Fibroblast of skin of abdomen (primary cell): ENCODE measurements at regions not wholly inside any gene's neighbourhood (a gene's known extent, or its start where the extent isn't known, plus 50 kb on each side); places are given as distances from the start of the nearest gene placed in this dataset.

ENCODE experiments used
- DNase-seq: peaks from one replicate; pipeline ENCODE4 v3.0.0-alpha.2; 2013

DNA sequence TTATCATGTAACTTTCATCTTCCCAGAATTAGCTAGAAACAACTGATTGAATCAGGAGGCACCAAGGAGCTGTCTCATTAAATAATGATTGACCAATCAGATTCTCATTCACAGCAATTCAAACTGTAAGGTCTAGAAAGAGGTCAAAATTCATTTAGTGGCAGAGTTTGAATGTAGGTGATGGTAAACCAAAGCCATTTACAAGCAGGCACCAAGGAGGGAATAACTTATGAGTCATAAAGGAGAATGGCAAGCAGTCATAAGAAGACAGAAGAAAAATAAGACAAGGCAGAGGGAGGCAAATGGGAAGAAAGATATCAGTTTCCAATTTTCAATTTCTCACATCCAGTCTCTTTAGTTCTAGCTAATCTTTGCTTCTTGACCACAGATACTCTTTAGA, 52.9 kb upstream of the DEFB112 start:
- DNase-seq = no peak

DNA sequence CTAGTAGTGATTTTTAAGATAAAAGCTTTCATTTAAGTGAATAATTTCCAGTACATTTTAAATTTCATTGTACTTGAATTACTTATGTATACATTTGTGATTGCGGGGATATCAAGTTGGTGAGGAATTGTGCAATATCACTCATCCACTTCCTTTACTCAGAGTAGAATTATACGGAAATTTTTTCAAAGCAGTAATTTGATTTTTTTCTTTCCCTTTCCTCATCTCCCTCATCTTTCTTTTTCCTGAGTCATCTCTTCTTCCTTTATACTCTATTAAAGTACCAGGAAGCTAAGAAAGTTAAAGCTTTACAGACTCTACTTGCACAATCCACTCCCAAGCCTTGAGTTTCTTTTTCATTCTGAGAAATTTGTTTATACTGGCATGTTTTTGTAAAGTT, 60.9 kb upstream of the DEFB112 start:
- DNase-seq = no peak

DNA sequence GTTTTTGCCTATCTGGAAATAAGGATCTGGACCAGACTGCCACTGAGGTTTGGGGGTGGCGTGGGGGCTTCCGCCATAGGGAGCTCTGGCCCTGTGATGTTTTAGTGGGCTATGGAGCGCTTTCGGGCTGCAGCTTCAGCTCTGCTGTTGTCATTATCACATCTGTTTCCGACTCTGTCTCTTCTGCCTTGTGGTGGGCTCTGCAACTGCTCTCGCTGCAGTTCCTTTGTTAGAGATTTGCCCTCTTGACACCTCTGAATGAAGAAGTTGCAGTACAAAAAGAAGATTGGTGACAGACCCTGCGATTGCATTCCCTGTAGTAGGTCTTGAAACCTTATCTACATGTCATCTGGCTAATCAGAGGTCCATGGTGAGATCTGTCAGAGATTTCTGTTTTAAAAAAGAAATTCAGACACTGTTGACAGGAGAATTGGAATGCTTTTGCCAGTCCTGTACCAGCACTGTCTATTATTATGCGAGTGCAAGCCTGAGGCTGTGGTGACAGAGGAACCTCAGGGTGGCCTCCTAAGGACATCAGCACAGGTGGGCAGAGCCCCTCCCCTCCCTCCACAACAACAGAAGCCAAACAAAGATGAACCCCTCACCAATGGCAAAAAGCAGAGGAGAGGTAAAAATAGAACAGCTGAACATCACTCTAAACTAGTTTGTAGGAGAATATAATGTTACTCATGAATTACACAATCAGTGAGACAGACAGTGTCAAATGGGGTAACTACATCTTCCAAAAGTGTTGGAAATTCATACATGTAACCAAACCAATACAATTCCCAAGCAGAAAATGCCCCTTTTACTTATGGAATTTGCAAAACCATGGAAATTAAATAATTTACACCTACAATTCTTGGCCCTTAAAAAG, 63.5 kb upstream of the DEFB112 start:
- DNase-seq = no peak

DNA sequence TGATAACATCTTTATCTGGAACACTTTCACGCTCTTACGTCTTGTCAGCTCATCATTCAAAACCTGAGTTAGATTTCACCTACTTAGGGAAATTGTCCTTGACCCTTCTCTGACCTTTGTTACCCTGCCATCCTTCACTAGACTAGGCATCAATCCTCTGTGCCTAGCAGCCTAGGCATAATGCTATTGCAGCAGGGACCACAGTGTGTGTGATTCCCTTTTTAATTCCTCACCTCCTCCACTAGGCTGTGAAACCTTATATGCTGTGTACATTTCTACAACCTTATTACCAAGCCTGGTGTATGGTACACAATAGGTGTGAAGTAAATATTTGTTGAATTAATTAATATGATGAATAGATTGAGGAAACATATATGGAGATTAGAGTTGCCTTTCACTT, 66.7 kb upstream of the DEFB112 start:
- no peak for DNase-seq

DNA sequence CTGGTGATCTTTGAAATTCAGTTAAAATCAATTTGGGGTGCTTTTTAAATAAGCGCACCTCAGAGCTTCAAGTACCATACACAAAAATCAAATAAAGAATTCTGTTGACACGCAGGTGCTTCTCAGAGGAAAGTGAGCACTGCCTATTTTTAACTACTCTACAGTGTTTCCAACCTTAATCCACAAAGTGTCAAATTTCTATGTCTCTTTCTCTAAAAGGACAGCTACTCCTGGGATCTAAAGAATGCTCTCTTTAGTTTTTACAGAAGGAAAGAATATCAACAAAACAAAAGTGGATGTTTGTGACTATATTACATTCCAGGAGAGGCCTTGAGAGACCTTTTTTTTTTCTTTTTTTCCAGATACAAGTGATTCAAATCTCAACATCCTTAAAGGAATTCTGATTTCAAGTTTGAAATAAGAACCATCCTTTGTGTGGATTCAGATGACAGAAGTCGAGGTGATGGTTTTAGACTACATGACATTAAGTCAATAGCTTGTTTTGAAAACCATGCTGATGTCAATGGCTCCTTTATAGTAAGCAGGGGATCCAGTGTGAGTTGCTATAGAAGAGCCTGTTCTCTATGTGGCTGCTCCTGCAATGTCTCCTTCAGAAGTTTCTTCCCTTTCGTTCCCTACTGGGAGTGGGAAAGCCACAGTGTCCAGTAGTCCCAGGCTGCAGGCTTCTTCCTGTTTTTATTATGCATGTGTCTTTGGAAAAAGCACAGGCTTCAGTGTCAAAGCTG, 67.2 kb upstream of the DEFB112 start:
- DNase-seq = no peak

DNA sequence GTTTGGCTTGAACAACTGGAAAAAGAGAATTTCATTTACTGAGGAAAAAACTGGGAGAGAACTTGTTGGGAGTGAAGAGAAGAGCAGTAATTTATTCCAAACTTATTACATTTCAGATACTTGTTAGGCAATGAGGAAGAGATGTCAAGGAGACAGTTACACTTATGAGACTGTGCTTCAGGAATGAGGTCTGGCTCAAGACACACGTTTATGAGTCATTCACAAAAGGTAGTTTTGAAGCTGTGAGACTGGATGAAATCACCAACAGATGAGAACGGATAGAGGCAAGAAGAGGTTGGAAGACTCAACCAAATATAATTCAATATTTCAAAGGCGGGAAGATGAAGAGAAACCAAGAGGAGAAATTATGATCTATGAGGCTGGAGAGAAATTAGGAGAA, 70.6 kb upstream of the DEFB112 start:
- DNase-seq = no peak

DNA sequence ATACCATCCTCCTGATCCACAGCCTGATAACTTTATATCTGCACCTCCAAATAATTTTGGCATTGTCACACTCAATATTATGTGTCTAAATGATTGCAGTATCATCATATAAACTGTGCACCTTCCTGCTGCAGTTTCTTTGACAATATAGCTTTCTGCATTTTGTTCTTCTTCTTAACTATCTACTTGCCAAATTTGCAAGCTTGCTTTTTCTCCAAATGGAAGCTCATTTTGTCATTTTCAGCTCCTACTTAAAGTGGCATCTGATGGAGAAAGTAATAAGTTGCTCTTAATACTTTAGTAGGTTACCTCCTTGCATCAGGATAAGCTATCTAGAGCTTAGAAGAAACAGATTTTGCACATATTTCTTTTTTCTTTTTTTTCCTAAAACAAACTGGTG, 74.0 kb upstream of the DEFB112 start:
- DNase-seq = no peak

DNA sequence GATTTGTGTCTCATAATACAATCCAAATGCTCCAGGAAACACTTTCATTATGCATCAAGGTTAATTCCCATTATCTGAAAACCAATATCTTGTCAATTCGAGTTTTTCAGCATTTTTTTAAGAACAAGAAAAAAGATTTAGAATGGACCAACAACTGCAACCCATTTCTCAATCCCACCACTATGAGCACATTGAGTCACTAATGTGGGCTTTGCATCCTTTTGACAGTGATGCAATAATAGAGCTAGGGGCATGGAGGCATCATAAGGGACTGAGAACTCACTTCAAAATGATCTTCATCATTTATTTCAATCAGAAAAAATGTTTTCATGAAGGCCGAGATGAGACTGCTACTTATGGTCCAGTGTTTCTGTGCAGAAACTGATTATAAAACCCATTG, 74.8 kb upstream of the DEFB112 start:
- no peak for DNase-seq

DNA sequence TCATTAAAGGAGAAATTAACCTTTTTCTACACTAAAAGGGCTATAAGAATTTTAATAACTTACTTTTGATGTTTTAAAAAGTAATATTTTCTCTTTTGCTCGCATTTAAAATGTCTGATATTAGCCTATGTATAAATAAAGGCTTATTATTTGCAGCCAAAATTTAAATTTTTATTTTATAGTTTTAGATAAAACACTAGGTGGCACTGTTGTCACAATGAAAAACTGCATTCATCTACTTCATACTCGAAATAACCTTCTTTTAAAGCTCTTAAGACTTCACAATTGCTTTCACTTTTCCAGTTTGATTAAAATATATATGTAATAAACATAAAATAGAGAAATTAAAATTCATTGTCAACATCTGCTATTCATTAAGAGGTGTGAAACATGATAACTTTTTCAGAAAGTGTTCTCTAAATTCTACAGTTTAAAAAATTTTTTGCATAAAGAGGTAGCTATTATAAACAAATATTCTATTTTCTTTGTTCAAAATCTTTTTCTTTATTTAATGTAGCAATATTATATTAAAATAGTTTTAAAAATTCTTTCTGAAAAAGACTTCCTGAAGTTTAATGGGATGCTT, 78.8 kb upstream of the DEFB112 start:
- DNase-seq = no peak

DNA sequence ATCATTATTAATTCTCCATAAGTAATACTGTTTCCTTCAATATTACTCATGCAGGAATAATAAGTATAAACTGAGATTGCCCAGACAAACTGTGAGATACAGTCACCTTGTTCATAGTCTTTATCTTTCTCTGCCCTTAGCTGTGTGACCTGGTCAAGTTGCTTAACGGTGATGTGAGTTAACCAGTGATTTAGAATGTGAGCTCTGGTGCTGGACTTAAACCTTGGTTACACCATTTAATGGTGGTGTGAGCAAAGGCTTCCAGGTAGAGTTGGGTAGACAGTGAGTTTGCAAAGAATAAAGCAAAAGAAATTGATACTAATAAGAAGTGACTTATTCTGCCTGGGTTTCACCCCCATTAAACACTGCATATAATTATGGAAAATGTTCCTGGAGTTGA, 86.2 kb upstream of the DEFB112 start:
- no peak for DNase-seq

DNA sequence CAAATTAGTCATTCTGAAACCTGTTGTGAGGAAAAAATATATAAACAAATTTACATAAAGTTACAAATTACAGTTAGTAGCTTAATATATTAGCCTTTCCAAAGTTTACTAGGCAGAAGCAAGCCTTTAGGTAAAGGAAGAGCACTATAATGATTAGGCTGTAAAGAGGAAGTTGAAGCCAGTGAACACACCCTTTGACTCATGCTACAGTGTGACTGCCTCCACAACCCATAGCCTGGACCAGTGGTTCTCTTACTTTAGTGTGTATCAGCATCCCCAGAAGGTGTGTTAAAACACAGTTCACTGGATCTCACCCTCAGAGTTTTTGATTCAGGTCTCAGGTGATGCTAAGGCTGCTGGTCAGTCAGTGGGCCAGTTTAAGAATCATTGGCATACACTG, 91.4 kb upstream of the DEFB112 start:
- no peak for DNase-seq

DNA sequence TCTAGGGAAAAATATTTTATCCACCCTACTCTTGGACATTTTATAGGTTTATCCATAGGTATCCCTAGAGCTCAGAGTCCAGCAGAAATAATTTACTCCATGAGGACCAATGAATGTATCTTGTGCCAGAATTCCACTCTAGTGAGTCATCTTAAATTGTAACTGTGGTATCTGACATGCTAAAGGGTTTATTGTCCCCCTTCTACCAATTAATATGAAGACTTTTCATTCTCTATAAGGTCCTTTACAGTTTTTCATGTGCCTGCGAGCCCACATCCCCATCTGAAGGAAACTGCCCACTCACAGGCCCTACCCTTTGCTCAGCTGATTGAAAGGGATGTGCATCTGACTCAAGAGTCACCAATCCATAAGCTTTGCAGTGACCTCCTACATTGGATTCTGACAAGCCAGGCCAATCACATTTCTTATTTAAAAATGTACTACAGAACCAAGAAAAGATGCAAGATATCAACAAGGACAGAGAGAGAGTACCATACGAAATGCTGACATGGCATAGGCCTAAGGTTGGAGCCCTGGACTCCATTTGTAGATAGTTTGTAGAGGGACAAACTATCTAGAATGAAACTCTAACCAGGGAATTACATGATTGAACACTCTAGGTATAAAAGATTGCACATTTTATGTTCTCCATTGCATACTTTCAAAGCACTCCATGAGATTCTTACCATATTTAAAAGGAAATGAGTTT, 93.4 kb upstream of the DEFB112 start:
- no peak for DNase-seq

DNA sequence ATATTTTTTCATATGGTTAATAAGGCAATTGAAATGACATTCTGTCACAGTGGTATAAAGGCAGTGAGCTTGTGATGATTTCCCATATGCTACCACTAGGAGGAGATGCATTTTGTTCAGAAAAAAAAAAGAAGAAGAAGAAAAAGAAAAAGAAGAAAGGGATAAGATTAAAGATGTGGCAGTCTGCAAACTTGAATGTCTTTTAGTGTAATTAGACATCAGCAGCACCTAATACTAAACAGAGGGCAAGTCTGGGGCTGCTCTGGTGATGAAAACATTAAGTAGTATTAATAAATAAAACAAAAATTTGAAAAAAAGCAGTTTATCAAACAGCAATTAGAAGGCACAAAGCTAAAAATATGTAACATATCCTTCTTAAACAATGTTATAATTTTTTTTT, 95.4 kb upstream of the DEFB112 start:
- no peak for DNase-seq

DNA sequence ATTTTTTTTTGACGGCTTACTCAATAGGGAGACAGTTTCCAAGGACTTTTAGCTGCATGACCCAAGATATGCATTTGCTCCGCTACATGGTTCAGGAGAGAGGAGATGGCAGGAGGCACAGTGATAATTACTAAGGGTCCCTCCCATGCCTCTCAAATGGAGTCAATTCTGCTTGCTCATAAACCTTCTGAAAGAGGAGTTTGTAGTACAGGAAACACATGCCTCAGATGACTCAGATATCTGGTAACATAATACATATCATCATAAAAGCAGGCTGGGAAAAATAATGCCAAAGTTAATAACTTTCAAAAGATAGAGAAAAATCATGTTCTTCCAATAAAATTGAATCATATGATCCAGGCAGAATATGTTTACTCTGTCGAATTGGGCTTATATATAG, 97.6 kb upstream of the DEFB112 start:
- no peak for DNase-seq

DNA sequence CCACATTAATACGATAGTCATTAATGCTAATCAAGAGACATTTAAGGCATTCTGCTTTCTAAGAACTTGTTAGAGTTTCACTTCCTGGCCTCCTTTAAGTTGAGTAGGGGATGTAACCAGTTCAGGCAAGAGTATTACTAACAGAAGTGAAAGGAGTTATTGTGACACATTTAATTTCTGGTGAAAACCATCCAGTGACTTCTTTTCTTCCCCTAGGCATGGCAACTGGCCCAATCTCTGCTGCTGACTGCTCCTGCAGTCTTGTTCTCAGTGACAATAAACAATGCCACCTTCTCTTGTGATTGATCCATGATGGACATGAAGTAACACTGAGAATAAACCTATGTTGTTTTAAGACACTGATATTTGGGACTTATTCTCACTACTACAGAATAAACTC, 130.9 kb upstream of the DEFB112 start:
- no peak for DNase-seq

DNA sequence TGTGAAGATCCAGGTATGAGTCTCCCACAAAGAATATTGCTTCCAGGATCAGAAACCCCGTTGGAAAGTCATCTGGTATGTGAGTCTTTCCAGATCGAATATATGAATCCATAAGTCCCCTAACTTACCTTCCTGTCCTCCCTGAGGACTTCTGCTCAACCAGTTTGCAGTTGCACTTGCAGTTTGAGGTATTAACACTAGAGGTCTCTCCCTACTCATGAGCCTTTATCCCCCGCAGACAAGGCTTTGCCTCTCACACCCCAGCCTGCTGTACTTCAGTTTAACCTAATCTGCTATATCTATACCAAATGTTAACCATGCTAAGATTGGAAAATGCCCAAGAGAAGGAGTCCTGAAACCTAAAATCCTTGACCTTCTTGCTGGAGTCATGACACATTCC, 135.3 kb upstream of the DEFB112 start:
- no peak for DNase-seq

DNA sequence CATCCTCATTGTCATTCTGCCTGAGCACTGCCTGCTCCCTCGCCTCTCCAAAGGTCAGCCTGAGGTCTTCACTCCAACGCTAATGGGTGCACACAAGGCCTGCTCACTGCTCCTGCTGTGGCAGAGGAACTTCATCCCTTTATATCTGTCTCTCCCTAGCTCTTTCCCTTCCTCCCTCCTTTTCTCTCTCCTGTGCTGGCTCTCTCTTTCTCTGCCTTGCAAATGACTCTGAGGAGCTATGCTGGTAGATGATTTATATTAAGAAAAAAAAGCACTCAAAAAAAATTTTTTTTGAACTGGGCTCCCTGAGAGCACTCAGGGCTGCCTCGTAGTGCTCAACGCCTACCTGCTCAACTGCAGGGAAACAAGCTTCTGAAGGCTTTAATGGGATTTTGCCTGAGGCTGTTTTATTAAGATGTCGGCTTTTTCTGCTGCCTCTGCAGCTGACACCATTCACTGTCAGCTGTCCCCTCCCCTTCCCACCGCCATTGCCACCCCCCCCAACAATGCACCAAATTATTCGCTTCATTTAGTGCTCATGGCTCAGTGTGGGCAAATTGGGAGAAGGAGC, 137.7 kb upstream of the DEFB112 start:
- no peak for DNase-seq

DNA sequence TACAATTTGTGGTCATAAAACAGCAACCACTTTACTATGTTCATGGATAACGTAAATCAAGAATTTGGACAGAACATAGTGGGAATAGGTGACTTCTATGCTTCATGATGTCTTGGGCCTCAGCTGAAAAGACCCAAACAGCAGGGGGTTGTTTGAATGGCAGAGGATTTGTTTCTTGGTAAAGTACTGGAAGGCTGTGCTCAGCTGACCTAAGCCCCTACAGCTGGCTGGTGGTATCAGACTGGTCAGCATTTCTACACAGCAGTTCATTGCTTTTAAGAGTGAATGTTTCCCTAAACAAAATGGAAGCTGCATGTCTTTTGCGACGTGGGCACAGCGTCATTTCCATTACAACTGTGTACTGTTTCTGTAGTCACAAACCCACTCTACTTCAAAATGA, 148.5 kb upstream of the DEFB112 start:
- DNase-seq = no peak

DNA sequence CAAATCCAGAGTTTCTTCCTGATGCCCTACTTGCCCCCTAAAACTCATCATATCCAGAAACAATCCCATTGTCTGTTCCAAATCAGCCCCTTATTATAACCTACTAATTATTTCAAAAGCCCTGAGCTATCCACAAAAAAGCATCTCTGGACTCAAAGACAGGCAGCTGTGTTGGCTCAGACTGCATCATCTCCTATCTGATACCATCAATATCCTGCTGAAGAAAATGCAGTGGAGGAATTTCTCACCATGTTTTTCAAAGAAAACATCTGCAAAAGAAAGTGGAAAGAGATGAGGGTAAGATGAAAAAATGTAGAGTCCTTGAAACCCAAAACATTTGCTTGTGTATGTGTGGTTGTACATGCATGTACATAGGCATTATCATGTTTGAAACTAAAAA, 153.0 kb upstream of the DEFB112 start:
- DNase-seq = no peak

DNA sequence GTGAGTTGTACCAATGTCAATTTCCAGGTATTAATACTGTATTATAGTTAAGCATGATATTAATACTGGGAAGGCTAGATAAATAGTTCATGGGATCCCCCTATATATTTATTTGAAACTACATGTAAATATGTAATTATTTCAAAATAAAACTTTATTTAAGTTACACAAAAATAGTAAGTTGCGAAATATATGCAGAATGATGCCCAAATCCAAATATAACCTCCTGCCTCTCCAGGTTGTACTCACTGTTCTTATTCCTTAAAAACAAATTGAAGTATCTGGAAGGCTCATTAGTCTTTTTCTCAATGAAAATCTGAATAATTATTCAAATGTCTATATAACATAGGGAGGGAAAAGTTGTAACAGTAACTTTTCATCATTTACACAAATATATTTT, 161.9 kb upstream of the DEFB112 start:
- no peak for DNase-seq

DNA sequence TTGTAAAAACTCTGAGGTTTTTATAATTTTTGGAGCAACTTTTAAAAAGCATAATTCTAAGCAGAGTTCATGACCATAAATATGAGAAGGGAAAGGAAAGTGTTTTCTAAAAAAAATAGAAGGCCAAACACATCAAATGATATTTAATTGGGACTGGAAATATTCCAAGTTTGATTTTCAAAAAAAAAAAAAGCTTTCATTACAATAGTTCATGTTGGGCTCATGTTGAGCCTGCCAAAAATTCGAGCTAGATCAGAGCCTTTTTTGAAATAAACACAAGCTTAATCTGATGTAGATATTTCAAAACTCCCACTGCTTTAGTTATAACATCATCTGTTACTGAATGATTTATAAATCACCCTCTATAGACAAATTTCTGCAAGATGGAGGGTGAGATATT, 163.4 kb upstream of the DEFB112 start:
- no peak for DNase-seq

DNA sequence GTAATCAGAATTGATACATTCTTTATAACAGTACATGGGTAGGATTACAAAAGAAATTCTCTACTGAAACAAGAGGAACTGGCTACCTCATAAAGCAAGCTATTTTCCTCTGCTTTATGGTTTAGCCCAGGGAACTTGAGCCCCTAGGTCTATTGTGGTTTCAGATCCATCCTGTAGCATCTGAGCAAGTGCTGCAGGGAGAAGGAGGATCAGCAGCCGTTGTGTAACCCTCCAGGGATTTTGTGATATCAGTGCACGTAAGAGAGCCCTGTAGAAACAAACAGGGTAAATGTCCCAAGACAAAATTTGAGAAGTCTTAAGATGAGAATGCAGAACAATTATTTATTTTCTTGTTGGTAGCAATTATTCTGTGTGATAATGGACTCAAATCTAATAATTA, 165.2 kb upstream of the DEFB112 start:
- no peak for DNase-seq

DNA sequence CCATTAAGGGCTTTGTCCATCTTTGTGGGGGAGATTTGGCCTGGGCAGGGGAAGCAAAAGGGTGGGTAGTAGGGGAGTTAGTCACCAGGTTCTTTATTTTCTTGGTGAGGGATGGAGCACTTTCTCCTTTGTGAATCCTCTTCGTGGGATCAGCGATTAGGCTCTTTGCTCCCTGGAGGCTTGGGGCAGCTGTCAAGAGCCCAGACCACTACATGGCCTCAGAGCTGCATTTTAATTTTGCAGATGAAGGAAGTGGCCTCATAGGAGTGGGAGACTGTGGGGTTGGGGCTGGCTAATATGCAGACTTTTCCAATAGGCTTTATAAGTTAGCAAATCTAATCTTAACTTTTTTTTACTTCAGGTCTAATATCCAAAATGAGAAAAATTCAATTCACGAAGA, 168.1 kb upstream of the DEFB112 start:
- DNase-seq = no peak
